GM23248 (cell line): ENCODE measurements at regions not wholly inside any gene's neighbourhood (a gene's known extent, or its start where the extent isn't known, plus 50 kb on each side); places are given as distances from the start of the nearest gene placed in this dataset.
A peak's percentile ranks its signal among the peaks of the same experiment; 100 is the strongest.

ENCODE experiments used
- DNase-seq: peaks from one replicate; pipeline ENCODE4 v3.0.0-alpha.2; 2015
- H2AFZ ChIP-seq: fragments of 200-600 bp; sonication (generic); 2 replicates; pipeline ENCODE4 v1.6.1; 2016; ENCODE audit warnings: antibody characterized with exemption
- H3F3A ChIP-seq: fragments of 200-600 bp; sonication (generic); 2 replicates; pipeline ENCODE4 v1.6.1; 2016; ENCODE audit warnings: mild to moderate bottlenecking, antibody characterized with exemption, mixed run types; ENCODE audit not compliant: insufficient read depth
- H3K27ac ChIP-seq: fragments of 200-600 bp; sonication (generic); 2 replicates; pipeline ENCODE4 v1.5.1; 2016; ENCODE audit warnings: mild to moderate bottlenecking
- H3K27me3 ChIP-seq: fragments of 200-600 bp; sonication (generic); replicated peaks from 2 replicates; pipeline ENCODE4 v1.6.1; 2016; ENCODE audit warnings: mild to moderate bottlenecking; ENCODE audit not compliant: insufficient read depth
- H3K36me3 ChIP-seq: fragments of 200-600 bp; sonication (generic); 2 replicates; pipeline ENCODE4 v1.6.1; 2016; ENCODE audit warnings: low read depth, mild to moderate bottlenecking
- H3K4me1 ChIP-seq: fragments of 200-600 bp; sonication (generic); 2 replicates; pipeline ENCODE4 v1.6.1; 2016; ENCODE audit warnings: mild to moderate bottlenecking; ENCODE audit not compliant: insufficient read depth
- H3K4me2 ChIP-seq: fragments of 200-600 bp; sonication (generic); one replicate; pipeline ENCODE4 v1.6.1; 2016; ENCODE audit warnings: mild to moderate bottlenecking; ENCODE audit not compliant: unreplicated experiment
- H3K4me3 ChIP-seq: fragments of 200-600 bp; sonication (generic); 2 replicates; pipeline ENCODE4 v1.5.1; 2016; ENCODE audit warnings: mild to moderate bottlenecking
- H3K79me2 ChIP-seq: fragments of 200-600 bp; sonication (generic); 2 replicates; pipeline ENCODE4 v1.6.1; 2016; ENCODE audit warnings: mild to moderate bottlenecking; ENCODE audit not compliant: insufficient read depth
- H3K9ac ChIP-seq: fragments of 200-600 bp; sonication (generic); 2 replicates; pipeline ENCODE4 v1.6.1; 2016; ENCODE audit warnings: mild to moderate bottlenecking
- H3K9me2 ChIP-seq: fragments of 200-600 bp; sonication (generic); 2 replicates; pipeline ENCODE4 v1.6.1; 2016; ENCODE audit warnings: mixed run types, mild to moderate bottlenecking, moderate library complexity; ENCODE audit not compliant: insufficient read depth
- H3K9me3 ChIP-seq: fragments of 200-600 bp; sonication (generic); one replicate; pipeline ENCODE4 v1.6.1; 2017; ENCODE audit warnings: low read depth
- H4K20me1 ChIP-seq: fragments of 200-600 bp; sonication (generic); 2 replicates; pipeline ENCODE4 v1.6.0; 2016; ENCODE audit not compliant: insufficient read depth
- EZH2 ChIP-seq: fragments of 200-600 bp; sonication (generic); IDR thresholded peaks from 2 replicates; pipeline ENCODE4 v1.6.1; 2018; ENCODE audit warnings: antibody characterized with exemption, mild to moderate bottlenecking; ENCODE audit not compliant: insufficient read depth, poor library complexity, severe bottlenecking
- EZH2phosphoT487 ChIP-seq: fragments of 200-600 bp; sonication (generic); IDR thresholded peaks from 2 replicates; pipeline ENCODE4 v1.6.1; 2018; ENCODE audit warnings: antibody characterized with exemption, moderate library complexity, mild to moderate bottlenecking, low read depth; ENCODE audit not compliant: insufficient read depth
- WGBS, 2 experiments: methylation state at CpG; one replicate each; pipeline ENCODE4 v1.1.6; 2015 to 2017; ENCODE audit warnings: low lambda C conversion rate in 2 of 2, low coverage in 1 of 2; ENCODE audit errors: missing lambda C conversion rate in 2 of 2; 5-methylcytosine and 5-hydroxymethylcytosine counted together
- in situ Hi-C: fragments of 300-500 bp; cut with MboI; formaldehyde crosslinking; loops from 2 replicates; pipeline ENCODE4 v1.15.0; 2020

- H3K4me1 ChIP-seq: peaks cover 8% of the 10 kb centered on the region; the same call in 1 of the 2 replicates
- peaks cover 4% of the 10 kb centered on the region for H3F3A ChIP-seq
- H3K9ac ChIP-seq: no peak overlapping the region
- no peaks in the 10 kb centered on the region for H3K79me2 ChIP-seq
- no peaks in the 10 kb centered on the region for H3K9me2 ChIP-seq
- 84 to 96% methylated on average over 3 of the region's 3 CpGs for WGBS, 2 experiments
- no peak overlapping the region for H3K4me2 ChIP-seq
- no peaks in the 10 kb centered on the region for H3K27me3 ChIP-seq
- in situ Hi-C loops: no loop called here
- no peak overlapping the region for H2AFZ ChIP-seq
- no peaks in the 10 kb centered on the region for H3K36me3 ChIP-seq
- H3K9me3 ChIP-seq: no peaks in the 10 kb centered on the region
- no peak for DNase-seq
- H4K20me1 ChIP-seq: no peaks in the 10 kb centered on the region
- TF ChIP-seq EZH2phosphoT487 (no peak), EZH2 (no peak)
- no peak overlapping the region for H3K4me3 ChIP-seq
- H3K27ac ChIP-seq: no peak overlapping the region
These were observed 152.8 kb downstream of the CYSLTR2 start for GRCh38 chr13:48806522-48806921.

- in situ Hi-C loops: no loop called here
- WGBS, 2 experiments: 96 to 100% methylated on average over 1 of the region's 1 CpG
- H3K79me2 ChIP-seq: no peaks in the 10 kb centered on the region
- no peaks in the 10 kb centered on the region for H3K36me3 ChIP-seq
- no peak overlapping the region for H2AFZ ChIP-seq
- no peaks in the 10 kb centered on the region for H3K27me3 ChIP-seq
- TF ChIP-seq EZH2: no peak
- TF ChIP-seq EZH2phosphoT487: no peak
- H3K4me1 ChIP-seq: peaks cover 6% of the 10 kb centered on the region; the same call in 1 of the 2 replicates
- peak; percentile 53 for DNase-seq
- H3K4me3 ChIP-seq: no peak overlapping the region
- no peak overlapping the region for H3K27ac ChIP-seq
- H3F3A ChIP-seq: no peaks in the 10 kb centered on the region
- H3K9me2 ChIP-seq: no peaks in the 10 kb centered on the region
- H3K4me2 ChIP-seq: no peak overlapping the region
- no peaks in the 10 kb centered on the region for H3K9me3 ChIP-seq
- H3K9ac ChIP-seq: no peak overlapping the region
- H4K20me1 ChIP-seq: no peaks in the 10 kb centered on the region
These were observed 155.0 kb downstream of the CYSLTR2 start for GRCh38 chr13:48808683-48809082.

- Histone ChIP-seq H4K20me1 (no peaks in the 10 kb centered on the region), H3K79me2 (no peaks in the 10 kb centered on the region), H2AFZ (no peak overlapping the region), H3K4me3 (no peak overlapping the region), H3K9me2 (no peaks in the 10 kb centered on the region), H3K4me2 (no peak overlapping the region), H3K27ac (no peak overlapping the region), H3K27me3 (no peaks in the 10 kb centered on the region), H3F3A (no peaks in the 10 kb centered on the region), H3K9ac (no peak overlapping the region), H3K36me3 (no peaks in the 10 kb centered on the region), H3K4me1 (peaks cover 6% of the 10 kb centered on the region; the same call in 1 of the 2 replicates), H3K9me3 (no peaks in the 10 kb centered on the region)
- TF ChIP-seq EZH2phosphoT487: no peak
- TF ChIP-seq EZH2: no peak
- DNase-seq: no peak
- in situ Hi-C loops: no loop called here
- 86% methylated on average over 6 of the region's 6 CpGs for WGBS, 2 experiments
These were observed 156.3 kb downstream of the CYSLTR2 start for GRCh38 chr13:48810013-48810412.

- H3F3A ChIP-seq: peaks cover 11% of the 10 kb centered on the region
- no peaks in the 10 kb centered on the region for H3K9me3 ChIP-seq
- H3K79me2 ChIP-seq: no peaks in the 10 kb centered on the region
- no peak overlapping the region for H2AFZ ChIP-seq
- H4K20me1 ChIP-seq: no peaks in the 10 kb centered on the region
- TF ChIP-seq EZH2phosphoT487 (no peak), EZH2 (no peak)
- no peak overlapping the region for H3K27ac ChIP-seq
- in situ Hi-C loops: no loop called here
- peaks cover 11% of the 10 kb centered on the region for H3K4me1 ChIP-seq
- no peaks in the 10 kb centered on the region for H3K36me3 ChIP-seq
- no peaks in the 10 kb centered on the region for H3K9me2 ChIP-seq
- no peak overlapping the region for H3K4me3 ChIP-seq
- H3K9ac ChIP-seq: no peak overlapping the region
- WGBS, 2 experiments: 66 to 67% methylated on average over 5 of the region's 5 CpGs
- no peak overlapping the region for H3K4me2 ChIP-seq
- no peak for DNase-seq
- no peaks in the 10 kb centered on the region for H3K27me3 ChIP-seq
These were observed 159.8 kb downstream of the CYSLTR2 start for GRCh38 chr13:48813518-48813917.

GRCh38 chr13:48816700-48817099 lies 159.0 kb upstream of the FNDC3A start:
- 81 to 94% methylated on average over 2 of the region's 2 CpGs for WGBS, 2 experiments
- no peak overlapping the region for H2AFZ ChIP-seq
- H4K20me1 ChIP-seq: no peaks in the 10 kb centered on the region
- H3K4me3 ChIP-seq: no peak overlapping the region
- no peaks in the 10 kb centered on the region for H3K36me3 ChIP-seq
- no peak for TF ChIP-seq EZH2phosphoT487
- TF ChIP-seq EZH2: no peak
- H3K9me2 ChIP-seq: no peaks in the 10 kb centered on the region
- H3K4me1 ChIP-seq: peaks cover 17% of the 10 kb centered on the region
- no peaks in the 10 kb centered on the region for H3K79me2 ChIP-seq
- no peaks in the 10 kb centered on the region for H3K9me3 ChIP-seq
- H3K27me3 ChIP-seq: no peaks in the 10 kb centered on the region
- no peak overlapping the region for H3K9ac ChIP-seq
- no peak overlapping the region for H3K27ac ChIP-seq
- H3F3A ChIP-seq: peaks cover 20% of the 10 kb centered on the region
- no peak for DNase-seq
- in situ Hi-C loops: no loop called here
- no peak overlapping the region for H3K4me2 ChIP-seq
